ENCODE measurements at regions not wholly inside any gene's neighbourhood (a gene's known extent, or its start where the extent isn't known, plus 50 kb on each side); places are given as distances from the start of the nearest gene placed in this dataset.
"Not testable (repeated sequence)": the region's sequence is repeated elsewhere in the genome, so short reads cannot be mapped to it uniquely, and the experiment has no call there.

DNA sequence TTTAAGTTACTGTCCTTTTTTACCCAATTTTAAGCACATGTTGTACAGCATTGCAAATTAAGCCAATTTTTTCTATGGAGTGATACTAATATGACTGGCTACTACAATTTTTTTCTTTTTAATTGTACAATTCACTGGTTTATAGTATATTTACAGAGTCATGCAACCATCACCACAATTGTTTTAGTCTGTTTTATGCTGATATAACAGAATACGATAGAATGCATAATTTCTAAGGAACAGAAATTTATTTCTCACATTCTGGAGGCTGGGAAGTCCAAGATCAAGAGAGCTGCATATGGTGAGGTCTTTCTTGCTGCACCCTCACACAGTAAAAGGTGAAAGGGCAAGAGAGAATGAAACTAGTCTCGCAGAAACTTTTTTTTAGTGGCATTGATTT is 125.3 kb downstream of the GLUD2 start:
- no peak for DNase-seq

DNA sequence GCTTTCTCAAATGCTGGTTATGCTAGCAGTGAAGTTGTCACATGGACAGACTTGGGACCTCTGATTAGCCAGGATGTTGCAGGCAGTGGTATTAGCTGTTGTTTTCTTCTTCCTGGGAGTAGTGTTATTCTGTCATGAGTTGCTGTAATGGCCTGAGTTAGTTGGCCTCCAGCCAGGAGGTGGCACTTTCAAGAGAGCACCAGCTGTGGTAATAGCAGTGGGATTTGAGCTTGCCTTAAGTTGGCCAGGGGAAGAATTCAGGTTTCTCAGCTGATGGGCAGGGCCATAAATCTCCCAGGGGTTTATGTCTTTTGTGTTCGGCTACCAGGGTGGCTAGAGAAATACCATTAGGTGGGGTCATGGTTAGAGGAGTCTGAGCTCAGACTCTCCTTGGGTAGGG is 132.6 kb downstream of the GLUD2 start:
- DNase-seq, result peak; percentile 37

DNA sequence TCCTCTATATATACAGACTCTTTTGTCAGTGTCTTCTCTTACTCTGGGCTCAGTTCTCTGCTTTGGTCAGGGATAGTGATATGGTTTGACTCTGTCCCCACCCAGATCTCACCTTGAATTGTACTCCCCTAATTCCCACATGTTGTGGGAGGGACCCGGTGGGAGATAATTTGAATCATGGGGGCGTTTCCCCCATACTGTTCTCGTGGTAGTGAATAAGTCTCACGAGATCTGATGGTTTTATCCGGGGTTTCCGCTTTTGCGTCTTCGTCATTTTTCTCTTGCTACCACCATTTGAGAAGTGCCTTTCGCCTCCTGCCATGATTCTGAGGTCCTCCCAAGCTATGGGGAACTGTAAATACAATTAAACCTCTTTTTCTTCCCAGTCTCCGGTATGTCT is 144.4 kb downstream of the GLUD2 start:
- no peak for DNase-seq

DNA sequence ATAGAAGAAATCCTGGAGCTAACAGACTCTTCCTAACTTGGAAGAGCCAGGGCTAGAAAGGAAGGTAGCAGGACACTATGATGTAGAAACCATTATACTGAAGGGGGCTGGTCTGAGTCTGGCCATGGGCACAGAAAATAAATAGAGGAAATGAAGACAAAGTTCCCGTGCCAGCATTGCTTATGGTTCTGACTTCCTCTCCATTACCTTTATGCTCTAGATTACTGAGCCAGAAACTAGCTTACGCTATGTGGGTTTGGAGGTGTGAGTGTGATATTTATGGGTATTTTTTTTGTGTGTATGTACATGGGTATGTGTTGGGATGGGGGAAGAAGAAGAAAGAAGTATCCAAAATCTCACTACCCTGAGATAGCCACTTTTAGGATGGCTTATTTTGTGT is 148.3 kb downstream of the GLUD2 start:
- DNase-seq, result no peak

DNA sequence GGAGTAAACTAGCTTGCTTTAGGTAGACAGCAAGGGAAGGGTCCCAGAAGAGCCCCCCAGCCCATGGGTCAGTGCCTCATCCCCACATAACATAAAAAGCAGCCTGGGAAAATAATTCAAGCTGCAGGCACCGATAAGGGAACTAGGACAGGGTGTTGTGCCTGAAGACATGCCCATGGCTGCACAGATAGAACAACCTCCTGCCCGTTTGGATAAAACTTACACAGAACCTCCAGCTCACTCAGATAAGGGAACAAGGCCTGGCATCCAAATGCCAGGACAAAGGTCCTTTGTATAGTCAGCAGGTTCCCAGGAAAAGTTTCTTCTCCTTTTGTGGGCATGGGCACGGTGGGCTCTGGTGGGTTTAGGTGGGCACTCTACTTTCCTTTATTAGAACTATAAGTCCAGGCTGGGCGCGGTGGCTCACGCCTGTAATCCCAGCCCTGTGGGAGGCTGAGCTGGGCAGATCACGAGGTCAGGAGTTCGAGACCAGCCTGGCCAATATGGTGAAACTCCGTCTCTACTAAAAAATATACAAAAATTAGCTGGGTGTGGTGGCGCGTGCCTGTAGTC is 149.5 kb downstream of the GLUD2 start:
- not testable (repeated sequence) for DNase-seq

DNA sequence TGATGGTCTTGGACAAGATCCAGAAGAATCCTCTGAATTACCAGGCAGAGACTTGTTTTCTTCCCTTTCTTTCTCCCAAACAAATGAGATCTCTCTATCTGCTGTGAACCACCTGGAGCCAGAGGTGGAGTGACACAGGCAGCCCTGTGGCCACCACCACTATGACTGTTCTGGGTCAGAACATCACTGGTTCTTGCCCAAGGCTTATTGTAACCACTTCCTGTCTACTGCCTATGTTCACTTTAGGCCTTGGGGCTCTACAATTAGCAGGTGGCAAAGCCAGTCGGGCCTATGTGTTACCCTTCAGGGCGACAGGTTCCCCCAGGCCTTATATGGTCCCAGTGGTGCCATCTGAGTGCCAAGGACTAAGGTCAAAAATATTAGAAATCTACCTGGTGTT is 161.2 kb downstream of the GLUD2 start:
- no peak for DNase-seq

DNA sequence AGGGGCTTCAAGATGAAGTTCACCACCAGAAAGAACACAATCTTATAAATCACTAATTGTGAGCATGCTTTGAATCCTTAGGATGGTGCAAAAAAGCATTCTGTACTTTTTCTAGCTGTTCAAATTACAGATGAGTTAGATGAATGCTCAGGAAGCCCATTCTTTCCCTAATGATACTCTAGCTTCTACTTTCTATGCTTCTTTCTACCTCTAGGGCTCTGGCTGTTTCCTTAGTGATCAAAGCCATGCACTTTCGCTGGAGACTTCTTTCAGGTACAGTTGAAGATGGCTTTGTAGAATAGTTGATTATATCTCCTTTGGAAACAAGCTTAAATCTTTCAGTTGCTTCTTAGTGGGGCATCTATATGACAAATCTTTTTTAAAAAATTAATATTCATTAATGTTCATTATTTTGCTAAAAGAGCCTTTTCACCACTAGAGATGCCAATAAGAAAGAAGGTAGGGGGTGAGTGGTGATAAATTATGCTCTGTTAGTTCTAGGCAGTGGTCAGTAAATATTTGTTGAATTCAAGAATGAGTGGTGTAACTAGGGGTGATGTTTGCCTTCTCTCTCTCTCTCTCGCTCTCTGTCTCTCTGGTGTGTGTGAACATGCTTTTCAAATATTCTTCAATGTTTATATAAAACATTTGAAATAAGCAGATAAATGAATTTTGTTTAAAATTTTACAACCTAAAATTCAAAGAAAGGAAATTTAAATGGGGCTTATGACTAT is 169.4 kb downstream of the GLUD2 start:
- no peak for DNase-seq

DNA sequence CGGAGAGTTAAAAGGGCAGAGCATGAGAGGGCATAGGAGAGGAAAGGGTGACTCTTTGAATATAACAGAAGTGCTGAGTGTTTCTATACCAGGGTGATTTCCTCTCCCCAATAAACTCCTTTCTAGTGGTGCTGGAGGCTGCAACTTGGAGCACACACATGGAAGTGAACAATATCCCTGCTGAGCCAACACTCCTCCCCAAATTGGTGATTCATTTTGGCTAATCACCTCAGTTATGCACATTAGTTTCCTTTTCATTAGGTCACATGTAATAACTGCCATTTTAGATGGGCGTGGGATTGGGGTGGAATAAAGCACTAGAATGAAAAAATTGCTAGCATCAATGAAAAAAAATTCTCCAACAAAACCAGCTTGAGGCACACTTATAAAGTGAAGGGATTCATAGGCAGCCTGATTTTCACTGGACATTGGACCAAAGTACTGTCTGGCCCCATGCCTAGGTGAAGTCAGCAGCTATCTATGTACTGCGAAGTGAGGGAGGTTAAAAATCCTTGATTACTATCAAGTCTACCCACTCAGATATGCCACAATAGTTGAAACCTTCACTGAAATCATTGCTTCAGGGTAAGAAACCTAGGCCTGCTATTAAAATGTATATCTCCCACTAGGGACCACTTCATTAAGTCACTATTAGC is 174.0 kb downstream of the GLUD2 start:
- no peak for DNase-seq

DNA sequence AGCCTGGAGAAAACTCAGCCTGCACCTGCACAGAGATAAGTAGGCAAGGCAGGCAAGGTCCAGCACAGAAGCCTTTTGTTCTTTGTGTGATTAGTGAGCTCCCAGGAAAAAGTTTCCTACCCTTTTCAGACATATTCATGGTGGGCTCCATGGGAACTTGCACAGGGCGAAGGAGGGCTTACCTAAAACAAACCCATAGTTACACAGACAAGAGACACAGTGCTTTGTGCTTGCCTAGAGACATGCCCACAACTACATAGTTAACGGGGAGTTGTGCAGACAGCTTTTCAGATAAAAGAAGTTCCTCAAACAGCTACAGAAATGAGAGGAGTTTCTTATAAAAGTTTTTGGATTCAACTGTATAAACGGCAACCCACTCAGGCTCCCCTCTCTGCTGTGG is 180.5 kb downstream of the GLUD2 start:
- DNase-seq, result no peak

DNA sequence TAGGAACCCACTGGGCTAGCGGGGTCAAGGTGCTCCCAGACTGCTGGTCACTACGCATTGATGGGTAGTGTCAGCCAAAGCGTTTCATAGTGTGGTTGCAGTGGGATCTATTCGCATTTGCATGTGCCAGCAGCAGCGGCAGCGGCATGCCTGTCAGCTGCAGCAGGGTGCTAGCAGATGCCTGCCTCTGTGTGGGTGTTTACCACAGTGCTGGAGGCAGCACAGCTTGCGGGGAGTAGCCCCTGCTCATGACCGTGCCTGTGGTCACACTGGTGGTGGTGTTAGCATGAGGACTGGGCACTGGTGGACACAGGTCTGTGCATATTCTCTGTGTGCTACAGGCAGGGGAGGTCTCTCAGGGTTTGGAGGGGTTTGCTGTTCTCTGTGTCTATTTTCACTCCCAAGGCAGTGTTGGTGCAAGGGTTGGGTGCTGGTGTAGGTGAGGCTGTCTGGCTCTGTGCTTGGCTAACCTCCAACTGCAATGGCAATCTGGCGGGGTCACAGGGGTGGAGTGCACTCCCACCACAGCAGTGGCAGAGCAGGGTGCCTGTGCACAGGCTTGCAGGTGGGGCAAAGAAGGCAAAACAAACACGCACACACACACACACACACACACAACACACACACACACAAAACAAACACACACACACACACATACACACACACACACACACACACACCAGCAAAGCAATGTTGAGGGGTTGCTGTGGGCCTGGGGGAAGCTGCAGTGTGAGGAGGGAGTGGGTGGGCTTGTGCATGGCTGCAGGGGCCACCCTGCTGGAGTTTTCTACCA is 184.4 kb downstream of the GLUD2 start:
- no peak for DNase-seq

DNA sequence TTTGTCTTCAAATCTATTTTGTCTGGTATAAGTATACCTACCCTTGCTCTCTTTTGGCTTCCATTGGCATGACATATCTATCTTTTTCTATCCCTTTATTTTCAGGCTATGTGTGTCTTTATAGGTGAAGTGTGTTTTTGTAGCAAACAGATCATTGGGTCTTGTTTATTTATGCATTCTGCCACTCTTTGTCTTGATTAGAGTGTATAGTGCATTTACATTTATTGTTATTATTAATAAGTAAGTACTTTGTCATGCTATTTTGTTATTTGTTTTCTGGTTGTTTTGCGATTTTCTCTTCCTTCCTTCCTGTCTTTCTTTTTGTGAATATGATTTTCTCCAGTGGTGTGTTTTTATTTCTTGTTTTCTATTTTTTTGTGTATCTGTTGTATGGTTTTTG is 188.6 kb downstream of the GLUD2 start:
- no peak for DNase-seq

DNA sequence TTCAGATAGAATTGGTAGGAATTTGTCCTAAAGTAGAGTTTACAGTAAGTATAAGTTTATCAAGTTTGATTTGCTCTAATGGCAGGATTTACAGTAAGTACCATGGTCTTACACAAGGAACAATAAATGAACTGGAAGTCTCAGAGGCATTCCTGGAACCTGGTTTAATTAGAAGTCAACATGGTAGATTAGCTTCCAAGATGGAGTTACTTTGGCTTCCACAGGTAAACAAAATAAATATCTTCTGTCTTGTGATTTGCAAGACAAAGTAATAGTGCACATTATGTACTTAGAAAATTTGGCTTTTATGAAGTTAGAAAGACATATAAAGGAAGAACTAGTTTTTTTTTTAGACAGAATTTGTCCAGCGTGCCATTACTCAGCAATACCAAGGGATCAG is 190.7 kb downstream of the GLUD2 start:
- no peak for DNase-seq

DNA sequence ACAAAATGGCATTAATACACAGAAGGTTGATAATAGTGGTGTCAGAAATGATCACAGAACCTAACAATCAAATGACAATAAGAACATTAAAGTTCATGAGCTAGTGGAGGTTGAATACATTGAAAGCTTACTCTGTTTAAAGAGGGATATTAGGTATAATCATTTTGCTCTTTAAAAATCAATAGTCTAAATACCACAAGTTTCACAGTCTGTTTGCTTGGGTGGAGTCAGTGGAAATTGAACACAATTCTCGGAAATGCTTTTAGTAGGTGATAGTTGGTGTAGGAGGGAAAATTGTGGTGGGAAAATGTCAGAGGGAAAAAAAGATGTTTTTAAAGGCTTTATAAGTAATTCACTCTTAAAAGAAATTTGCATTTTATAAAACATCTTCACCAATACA is 197.1 kb downstream of the GLUD2 start:
- no peak for DNase-seq

DNA sequence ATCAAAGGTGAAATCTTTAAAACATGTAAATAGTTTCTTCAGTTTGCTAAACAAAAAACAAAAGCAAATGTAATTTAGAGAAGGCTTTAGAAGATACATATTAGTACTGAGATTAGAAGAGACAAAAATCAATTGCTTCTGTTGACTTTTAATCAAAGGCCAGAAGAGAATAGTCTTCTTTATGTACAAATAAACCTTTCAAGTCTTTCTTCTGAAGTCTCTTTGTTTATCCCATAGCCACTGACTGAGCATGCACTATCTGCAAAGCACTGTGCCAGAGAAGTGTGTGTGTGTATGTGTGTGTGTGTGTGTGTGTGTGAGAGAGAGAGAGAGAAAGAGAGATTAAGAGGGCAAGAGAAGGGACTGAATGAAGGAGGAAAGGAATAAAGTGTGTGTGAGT is 198.4 kb downstream of the GLUD2 start:
- DNase-seq, result no peak

DNA sequence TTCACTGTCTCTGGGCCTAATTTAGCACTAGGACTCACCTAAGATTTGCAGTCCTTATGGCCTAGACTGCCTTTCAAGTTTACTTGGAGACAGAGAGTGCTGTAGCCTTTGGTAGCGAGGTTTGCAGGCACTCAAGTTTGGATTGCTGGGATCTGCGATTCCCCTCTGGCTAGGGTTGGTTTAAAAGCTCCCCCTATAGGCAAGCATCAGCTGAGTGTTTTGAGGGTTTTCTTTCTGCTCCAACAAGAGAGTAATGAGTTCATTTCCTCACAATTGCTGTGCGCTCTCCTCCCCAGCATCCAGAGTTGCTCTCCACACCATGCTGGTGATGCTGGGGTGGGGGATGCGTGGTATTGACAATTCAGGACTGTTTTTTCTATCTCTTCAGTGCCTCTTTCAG is 206.9 kb downstream of the GLUD2 start:
- DNase-seq, result no peak

DNA sequence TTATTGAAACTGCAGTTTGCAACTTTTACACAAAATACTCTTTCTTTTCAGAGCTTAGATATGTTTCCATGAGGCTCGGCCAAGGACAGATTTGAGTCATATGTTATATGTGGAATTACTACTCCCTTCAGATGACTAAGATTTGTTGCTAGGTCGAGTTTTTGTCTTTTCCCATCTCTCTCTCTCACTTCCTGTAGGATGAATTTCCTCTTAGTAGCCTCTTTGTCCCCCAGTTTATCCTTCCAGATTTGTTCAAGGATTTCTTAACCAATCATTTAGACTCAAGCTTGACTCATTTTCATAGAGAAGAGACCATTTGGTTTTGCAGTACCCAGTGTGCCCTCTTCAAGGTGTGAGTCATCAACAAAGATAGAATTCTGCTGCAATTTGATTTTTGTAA is 209.2 kb downstream of the GLUD2 start:
- no peak for DNase-seq

DNA sequence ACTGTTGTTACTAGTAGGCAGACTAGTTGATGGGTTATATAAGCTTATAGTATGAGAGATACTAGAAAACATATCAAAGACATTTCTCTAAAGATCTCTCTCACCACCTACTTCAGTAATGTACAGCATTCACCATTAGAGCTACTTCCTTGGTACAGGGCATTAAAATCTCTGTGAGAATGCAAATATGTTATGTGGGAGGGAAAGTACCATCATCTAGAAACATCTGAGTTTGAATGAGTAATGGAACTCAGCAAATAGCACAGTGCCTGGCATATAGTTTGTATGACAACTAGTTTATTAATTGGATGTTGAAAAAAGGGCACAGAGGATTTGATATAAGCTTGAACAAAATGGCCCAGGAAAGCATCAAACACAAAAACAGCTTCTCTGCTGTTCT is 211.1 kb downstream of the GLUD2 start:
- DNase-seq, result no peak

DNA sequence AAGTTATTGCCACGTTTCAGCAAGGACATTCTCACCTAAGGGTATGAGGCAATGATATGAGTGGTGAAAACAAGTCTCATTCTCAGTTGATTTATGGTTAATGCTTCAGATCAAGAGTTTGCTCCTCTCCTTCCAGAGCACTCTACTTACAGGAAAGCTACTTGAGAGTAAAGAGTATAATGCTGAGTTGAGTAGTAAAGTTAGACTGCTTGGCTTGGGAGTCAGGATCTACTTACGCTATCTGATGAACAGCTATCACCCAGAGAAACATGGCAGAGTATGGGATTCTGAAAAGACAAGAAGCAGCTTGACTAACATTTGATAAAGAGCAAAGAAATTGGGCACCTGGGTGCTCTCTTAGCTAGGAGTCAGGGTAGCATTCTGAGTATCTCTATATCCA is 211.8 kb downstream of the GLUD2 start:
- no peak for DNase-seq

DNA sequence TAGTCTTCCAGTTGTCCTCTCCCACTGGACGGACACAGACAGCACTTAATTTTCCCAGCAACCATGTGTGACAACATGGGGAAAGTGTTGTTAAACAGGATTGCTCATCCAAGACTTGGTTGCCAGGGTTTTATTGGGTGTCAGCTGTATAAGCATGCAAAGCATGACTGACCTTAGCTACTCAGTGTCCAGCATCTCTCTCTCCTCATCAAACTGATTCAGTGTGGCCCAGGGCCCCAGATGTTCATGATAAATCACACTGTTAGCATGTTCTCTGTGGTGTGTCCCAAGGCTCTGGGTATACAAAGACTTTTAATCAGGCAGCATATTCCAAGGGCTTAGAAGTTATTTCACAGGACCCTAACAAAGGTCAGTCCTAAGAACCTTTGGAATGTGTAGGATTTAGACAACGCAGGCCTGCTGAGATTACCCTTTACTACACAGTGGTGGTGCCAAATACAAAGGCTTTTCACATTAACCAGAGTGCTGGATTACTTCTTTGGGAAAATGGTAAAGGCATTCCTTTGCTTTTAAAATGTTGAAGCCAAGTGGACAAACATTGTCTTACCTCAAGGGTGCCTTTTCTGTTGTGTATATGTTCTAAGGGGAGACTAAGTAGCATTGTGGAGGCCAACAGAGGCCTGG is 213.3 kb downstream of the GLUD2 start:
- no peak for DNase-seq

DNA sequence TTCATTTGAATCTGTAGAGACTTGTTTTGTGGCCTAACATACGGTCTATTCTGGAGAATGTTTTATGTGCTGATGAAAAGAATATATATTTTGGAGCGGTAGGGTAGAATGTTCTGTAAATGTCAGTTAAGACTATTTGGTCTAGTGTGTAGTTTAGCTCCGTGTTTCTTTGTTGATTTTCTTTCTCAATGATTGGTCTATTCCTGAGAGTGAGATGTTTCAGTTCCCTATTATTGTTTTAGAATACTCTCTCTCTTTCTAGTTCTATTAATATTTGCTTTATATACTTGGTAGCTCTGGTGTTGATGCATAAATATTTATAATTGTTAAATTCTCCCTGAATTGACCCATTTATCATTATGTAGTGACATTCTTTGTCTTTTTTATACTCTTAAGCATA is 236.5 kb downstream of the GLUD2 start:
- no peak for DNase-seq

DNA sequence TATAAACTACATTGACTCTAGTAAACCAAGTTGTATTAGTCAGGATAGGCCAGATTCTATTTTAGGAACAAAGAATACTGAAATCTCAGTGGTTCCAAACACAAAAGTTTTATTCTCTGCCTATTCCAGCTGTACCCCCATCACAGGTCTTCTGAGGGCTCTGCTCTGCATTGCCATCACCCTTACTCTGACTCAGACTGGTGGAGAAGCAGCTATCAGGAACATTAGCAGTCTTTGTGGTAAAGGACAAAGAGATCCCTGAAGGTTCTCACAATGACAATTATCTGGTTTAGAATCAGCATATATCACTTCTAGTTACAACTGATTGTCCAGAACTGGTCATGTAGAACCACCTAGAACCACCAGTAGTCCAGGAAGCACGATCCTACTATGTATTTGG is 251.1 kb downstream of the GLUD2 start:
- DNase-seq, result no peak

DNA sequence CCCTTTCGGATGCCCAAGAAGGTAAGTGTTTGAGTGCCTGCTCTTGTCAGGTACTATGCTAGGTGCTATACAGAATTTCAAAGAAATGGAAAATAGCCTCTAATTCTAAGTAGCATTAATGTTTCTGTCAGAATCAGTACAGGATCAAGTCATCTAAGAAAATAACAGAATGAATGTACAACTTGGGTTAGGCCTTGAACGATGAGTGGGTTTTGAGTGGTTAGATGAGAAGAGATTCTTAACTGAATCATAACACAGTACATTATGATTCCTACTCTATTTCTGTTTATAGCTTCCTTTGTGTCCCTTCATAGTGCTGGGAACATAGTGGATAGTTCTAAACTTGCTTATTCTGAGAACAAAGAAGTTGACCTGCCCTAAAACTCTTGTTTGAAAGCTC is 253.9 kb downstream of the GLUD2 start:
- DNase-seq, result no peak

DNA sequence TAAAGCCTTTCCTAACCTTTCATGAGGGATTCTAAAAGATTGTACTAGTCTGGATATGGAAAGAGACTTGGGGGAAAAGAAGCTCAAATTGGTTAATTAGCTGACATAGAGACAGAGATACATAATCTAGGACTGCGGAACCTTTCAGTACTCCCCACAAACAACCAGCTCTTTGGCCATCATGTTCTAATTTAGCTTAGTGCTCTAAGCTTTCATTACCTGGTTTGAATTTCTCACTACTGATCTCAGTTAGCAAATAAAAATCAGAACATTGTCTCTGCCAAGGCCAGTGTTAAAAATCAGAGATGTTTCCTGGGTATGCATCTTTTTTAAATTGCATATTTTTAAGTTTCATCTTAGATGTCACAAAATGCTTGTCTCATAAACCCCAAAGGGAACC is 254.4 kb downstream of the GLUD2 start:
- DNase-seq, result no peak
